ENCODE measurements at regions not wholly inside any gene's neighbourhood (a gene's known extent, or its start where the extent isn't known, plus 50 kb on each side); places are given as distances from the start of the nearest gene placed in this dataset.
"Not testable (repeated sequence)": the region's sequence is repeated elsewhere in the genome, so short reads cannot be mapped to it uniquely, and the experiment has no call there.

DNA sequence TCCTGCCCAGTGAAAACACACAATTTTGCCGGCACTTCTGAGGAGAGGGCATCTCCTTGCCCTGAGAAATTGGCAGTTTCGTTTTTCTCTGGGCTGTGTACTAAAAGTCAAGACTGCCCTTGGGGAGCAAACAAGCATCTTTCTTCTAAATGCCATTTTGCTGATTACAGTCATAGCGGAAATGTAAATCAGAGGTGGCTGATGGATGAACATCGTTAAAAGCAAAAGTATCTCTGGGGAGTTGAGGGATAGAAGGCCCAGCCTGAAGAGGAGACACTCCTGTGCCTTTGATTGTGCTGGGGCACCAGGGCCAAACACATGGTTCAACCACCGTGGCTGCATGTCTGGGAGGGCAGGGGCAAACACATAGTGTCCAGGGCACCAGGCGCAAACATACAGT is 49.8 kb downstream of the ABCC12 start:
- no peak for DNase-seq

DNA sequence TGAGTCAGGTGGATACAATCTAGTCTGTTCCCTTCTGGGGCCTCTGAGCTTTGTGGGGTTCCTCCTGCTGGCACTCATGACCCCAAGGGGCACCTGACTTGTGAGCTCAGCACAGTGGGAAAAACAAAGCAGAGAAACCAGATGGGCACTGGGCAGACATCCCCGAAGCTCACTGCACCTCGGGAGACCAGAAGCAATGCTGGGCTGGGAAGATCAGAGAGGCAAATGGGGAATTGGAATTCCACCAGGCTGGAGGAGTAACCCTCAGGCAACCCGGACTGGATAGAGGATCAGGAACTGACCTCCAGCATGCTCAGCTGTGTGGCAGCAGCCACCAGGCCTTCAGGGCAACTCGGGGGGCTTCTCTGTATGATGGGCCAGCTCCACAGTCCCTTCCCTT is 50.3 kb downstream of the ABCC12 start:
- no peak for DNase-seq

DNA sequence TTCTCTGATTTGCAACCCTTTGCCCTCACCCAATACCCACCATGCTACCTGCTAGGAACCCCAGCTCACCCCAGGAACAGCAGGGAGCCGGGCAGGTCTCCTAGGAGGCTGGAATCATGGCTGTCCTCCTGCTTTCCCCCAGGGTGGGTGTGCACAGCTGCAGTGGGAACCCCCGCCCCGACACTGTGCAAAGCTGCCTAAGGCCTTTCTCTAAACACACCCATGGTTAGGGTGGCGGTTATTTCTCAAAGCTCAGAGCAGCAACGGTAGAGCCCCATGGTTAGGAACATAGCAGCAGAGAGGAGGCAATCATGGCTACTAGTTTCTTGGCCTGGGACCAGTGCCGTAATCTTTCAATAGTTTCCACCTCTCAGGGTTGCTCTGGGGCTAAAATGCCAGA is 52.2 kb downstream of the ABCC12 start:
- no peak for DNase-seq

DNA sequence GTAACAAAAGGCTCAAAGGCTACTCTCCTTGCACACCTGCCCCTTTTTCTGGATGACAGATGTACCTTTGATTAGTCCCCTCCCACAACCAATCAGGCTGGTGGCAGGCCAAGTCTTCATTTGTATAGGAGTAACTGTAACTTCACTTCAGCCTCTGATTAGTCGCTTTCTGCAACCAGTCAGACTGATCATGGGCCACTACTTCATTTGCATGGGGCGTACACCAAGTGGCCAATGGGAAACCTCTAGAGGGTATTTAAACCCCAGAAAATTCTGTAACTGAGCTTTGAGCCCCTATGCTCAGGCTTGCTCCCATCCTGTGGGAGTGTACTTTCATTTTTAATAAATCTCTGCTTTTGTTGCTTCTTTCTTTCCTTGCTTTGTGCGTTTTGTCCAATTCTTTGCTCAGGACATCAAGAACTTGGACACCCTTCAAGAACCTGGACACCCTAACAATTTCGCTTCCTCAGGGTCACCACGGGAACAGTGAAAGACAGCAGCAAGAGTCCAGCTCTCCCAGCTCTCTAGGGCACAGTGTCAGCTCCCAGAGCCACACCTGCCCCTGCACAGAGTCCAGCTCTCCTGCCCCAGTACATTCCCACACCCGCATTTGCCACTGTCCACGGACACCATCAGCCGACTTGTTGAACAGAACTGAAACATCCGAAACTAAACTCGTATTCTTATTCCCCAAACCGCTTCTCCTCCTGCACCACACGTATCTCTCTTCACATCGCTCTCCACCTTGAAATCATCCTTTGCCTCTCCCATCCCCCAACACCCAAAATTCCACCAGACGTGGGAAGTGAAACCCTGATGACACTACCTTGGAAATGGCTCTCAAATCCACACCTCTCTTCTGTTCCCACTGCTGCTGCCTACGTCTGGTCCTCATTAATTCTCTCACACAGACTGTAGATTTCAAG is 53.4 kb downstream of the ABCC12 start:
- DNase-seq = no peak

DNA sequence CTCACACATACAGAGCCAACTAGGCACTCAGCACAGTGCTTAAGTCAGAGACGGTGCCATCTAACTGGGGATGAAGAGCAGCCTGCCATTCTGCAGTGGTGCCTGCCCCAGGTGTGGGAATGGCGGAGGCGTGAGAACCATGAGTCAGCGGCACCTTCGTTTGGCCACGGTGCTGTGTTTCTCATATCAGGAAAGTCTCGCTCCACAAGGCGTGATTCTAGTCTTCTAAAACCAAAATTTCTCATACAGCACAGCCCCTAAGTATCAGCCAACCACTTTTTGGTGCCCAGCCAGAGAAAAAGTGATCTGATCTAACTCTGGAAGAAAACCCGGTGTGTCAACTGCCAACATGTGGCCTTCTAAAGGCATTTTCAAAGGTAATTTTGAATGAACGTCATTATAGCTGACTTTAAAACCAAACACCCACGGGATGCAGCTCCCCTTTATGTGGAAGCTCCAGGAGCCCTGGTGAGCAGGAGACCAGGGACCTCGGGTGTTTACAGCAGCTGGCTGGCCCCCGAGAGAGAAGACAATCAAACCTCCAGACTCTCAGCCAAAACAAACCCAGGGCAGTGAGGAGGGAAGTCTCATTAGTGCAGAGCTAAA is 54.6 kb downstream of the ABCC12 start:
- no peak for DNase-seq

DNA sequence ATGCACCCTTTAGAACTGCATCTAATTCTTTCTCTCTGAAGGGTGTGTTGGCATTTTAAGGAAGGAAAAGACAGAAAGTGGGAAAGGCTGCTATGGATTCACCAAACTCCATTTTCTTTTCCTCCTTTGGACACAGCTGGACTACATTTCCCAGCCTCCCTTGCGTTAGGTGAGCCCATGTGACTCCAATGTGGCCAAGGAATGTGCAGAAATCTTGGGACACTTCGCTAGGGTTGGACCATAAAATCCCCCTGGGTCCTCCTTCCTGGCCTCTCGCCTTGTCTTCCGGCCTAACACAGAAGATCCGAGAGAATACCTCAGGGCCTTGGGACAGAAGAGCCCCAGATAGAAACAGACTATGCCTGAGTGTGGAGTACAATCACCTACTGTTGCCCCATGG is 56.3 kb downstream of the ABCC12 start:
- DNase-seq = no peak

DNA sequence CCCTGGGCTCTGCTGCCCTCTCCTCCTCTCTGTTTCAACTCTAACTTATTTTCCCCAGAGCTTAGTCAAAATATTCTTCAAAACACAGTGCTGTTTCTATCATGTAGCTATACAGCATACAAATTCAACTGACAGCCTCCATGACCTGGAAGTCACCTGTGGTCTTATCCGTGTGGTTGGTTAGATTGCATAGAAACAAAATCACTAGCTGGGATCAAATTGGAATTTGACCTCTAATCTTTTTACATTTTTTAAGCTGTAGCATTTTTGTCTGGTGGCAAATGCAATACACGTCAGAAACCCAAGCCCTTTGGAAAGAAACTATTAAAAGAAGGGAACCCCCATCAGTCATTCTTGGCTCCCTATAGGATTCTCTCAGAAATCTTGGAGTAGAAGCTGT is 57.3 kb downstream of the ABCC12 start:
- DNase-seq = no peak

DNA sequence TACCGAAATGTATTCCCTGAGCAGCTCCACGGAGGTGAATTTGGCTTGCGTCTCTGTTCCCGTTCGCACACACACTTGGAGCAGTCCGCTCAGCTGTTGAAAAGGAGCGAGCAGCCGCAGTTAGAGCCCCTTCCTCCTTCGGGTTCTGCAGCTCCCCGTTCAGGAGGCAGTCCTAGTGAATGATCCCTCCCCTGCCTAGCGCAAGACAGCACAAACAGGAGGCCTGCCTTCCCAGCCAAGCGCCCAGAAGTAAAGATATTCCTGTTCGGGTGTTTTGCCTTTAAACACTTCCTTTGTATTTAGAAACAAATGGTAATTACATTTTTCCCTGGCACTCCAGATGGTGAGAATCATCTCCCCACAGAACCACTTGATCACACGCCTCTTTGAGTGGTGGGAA is 64.7 kb downstream of the ABCC12 start:
- no peak for DNase-seq

DNA sequence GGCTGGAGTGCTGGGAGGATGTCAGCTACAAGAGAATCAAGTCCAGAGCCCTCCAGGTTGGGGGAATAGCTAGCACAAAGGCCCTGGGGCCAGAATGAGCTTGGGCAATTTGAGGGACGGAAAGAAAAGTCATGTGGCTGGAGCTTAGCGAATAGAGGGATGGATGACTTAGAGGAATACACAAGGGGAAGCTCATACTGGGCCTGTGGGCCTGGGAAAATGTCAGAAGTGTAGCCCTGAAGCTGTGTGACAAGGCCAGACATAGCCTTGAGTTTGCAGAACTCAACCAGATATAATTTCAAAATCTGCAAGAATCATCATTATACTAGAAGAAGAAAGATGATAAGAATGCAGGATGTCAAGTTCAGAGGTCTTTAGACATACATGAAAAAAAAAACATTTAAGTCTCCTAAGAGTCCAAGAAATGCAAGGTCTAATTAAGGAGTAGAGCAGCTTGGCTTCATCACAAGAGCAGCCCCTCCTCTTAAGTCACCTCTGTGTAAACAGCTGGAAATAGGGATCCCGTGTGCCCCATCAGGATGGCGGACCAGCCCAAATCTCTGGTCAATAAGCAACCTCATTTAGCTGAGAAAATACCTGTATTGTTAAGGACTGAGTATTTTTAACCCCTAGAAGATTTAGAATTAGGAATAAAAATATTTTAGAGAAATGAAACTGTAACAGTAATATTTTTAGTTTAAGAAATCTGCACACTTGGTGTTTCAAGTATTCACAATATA is 66.6 kb downstream of the ABCC12 start:
- DNase-seq = no peak

DNA sequence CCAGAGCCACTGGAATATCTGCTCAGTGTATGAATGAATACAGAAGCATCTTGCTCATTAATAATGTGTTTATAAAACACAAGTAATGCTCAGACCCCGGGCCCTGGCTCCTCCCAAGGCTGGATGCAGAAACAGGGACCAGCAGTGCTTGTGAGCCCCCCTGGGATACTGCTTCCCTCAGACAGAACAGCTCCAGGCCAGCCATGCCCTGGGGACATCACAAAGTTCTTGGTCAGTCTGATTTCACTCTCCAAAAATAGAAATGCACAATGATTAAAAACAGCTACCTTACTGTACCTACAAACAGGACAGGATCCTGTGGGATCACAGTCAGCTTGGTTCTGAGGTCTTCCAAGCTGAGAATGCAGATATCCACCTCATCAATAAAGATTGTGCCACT is 68.2 kb downstream of the ABCC12 start:
- no peak for DNase-seq

DNA sequence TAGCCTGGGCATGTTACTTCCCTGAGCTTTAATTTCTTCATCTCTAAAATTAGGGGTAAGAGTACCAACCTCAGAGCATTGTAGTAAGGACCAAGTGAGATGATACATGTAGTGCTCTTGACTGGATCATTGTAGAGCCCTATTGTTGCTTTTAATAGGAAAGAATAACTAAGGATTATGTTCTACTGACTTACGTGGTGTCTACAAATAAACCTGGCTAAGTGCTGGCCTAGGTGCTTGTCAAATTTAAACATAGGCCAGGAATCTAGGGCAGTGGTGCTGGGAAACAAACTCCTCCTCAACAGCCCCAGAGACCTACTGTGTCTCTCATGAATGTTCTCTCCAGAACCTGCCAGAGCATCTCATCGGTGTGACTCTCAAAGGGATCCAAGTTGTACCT is 69.4 kb downstream of the ABCC12 start:
- DNase-seq = no peak

DNA sequence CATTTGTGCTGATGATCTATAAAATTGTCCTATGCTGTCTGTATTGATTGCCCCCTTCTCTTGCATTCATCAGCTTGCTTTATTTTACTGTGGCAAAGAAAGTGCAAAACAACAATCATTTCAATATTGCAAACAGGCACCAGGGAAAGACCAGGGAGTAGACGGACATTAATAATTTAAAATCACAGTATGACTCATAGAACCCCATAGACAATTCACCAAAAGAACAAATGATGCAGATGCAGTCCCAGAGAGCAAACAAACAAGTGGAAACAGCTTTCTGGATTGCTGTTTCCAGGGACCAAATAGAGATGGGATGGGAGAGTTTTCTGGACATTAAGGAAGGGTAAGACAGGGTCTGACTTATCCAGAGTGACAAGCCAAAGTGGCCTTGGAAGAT is 70.1 kb downstream of the ABCC12 start:
- DNase-seq = no peak

DNA sequence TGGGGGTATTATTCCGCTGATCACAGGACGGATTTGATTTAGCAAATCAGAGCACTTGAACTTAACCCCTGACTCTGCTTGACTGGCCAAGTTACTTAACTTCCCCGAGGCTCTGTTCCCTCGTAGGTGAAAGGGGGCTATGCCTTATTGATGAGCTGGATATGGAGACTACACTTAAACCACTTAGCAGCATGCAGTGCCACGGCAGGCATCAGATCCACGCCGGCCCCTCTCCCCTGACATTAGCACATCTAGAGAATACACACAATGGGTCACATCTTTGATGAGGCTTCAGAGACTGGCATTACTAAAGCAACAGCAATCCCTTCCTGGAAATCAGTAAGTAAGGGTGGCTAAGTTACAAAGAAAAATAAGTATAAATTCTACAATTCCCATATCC is 71.0 kb downstream of the ABCC12 start:
- no peak for DNase-seq

DNA sequence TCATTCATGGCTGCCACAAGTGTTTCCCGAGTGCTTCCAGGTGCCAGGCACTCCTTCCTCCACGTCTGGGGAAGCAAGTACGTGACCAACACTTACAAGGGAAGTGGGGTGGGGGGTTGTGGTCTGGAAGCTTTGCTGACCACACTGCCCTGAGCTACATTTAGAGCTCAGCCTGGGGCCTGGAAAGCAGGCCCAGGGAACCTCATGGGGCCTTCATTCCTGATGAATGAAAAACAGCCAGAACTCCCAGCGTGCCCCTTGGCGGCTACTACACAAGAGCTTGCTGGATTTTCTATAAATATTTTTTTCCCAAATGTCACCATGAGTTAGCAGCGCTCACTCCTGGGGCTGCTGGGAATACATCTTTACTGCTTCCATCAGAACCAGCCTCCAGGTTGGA is 73.3 kb downstream of the ABCC12 start:
- no peak for DNase-seq

DNA sequence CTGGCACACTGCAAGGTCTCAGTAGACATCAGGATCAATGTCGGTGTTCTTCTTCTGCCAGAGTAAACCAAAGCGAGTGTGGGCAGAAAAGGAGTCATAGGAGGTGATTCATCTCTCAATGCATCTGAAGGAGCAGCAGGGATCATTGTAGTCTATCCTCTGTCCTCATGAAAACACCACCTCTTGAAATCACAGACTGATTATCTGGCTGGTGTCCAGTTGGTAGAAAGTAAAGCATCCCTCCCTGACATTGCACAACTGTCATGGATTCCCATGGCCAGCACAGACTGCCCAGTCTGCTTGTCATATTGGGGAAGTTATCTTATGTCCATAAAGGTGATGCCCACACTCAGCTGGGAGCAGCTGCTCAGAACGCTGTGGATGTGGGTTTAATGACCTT is 74.1 kb downstream of the ABCC12 start:
- DNase-seq = no peak

DNA sequence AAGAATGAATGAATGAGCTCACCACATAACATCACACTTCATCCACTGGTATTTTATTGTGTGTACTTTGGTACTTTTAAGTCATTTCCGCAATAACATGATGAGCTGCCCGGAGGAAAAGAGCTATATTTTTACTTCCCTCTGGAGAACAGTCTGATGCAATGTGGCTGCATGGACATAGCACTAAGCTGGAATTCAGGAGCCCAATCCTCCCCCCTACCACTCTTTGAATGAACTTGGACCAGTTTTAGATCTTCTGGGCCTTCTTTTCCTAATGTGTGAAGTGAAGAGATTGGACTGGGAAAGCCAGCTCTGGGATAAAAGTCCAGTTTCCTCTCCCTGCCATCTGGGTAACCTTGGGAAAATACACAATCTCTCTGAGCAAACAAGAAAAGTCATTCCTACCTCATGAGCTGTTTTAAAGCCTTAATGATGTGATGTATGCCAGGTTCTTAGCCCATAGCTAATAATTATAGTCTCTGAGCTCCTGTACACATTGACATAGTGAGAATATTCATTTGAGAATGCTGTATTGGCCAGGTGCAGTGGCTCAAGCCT is 79.3 kb downstream of the ABCC12 start:
- no peak for DNase-seq

DNA sequence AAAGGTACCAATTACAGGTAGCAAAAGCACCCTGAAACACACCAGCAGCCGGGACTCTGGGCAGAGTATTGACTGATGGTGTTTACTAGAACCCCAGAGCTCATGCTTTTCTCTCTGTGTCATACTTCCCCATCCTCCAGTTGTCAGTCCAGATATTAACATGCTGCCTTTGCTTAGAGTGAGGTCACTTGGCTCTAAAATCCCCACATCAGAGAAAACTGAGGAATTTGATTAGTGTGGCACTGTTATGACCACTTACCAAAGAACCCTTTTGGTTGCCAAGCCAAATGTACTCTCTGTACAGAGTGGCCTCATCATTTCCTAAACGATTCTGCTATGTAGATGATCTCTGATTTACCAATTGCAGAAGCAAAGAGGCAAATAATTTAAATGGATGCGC is 80.4 kb downstream of the ABCC12 start:
- DNase-seq = no peak

DNA sequence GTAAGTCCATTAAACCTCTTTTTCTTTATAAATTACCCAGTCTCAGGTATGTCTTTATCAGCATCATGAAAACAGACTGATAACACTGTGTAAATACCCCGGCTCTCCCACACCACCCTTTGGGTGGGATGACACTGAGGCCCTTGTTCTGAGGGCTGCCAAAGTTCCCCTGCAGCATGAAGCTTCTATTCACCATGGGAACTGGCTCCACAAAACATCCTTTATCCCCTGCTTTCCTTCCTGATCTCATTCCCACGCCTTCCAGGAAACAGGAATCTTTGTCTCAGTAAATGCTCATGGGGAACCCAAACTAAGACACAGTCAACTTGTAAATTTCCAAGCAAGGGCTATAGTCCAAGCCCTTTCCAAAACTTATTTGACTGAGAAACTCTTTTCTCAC is 88.4 kb downstream of the ABCC12 start:
- DNase-seq = no peak

DNA sequence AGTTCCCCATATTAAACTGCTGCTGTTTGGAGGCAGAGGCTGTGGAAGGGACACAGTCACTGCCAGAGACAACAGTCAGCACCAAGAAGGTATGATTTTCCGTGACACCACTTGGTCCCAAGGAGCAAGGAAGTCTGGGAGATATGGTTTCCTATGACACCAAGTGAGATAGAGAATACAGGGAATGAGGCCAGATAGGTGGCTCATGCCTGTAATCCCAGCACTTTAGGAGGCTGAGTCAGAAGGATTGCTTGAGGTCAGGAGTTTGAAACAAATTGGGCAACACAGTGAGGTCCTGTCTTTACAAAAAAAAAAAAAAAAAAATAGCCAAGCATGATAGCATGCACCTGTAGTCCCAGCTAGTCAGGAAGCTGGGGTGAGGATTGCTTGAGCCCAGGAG is 90.8 kb downstream of the ABCC12 start:
- no peak for DNase-seq

DNA sequence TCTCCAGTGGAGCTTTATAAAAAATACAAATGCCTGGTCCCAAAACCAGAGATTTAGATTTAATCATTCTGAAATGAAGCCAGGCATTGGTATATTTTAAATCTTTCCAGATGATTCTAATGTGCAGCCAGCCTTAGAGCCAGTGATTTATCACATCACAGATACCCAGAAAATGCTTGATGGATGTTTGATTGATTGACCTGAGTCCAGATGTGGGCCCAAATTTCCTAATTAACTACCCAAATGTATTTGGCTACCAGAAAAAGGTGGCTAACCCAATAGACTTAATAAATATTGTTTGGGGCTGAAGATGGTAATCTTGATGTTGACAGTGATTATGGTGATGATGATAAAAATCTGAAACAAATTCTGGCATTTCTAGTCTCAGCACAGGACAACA is 93.1 kb downstream of the ABCC12 start:
- no peak for DNase-seq

DNA sequence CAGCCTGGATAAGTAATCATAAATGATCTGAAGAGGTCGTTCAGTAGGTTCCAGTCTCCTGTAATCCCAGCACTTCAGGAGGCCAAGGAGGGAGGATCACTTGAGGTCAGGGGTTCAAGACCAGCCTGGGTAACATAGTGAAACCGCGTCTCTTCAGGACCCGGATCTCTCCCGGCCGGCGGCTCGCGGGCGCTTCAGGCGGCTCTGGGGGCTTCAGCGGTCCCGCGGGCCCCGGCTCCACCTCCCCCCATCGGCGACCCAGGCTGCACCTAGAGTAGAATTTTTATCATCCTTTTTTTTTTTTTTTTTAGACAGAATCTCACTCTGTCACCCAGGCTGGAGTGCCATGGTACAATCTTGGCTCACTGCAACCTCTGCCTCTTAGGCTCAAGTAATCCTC is 95.9 kb downstream of the ABCC12 start:
- no peak for DNase-seq

DNA sequence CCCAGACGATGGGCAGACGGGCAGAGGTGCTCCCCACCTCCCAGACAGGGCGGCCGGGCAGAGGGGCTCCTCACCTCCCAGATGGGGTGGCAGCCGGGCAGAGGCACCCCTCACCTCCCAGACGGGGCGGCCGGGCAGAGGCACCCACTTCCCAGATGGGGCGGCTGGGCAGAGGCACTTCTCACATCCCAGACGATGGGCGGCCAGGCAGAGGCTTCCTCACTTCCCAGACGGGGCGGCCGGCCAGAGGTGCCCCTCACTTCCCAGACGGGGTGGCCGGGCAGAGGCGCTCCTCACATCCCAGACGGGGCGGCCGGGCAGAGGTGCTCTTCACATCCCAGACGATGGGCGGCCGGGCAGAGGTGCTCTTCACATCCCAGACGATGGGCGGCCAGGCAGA is 96.6 kb downstream of the ABCC12 start:
- not testable (repeated sequence) for DNase-seq

DNA sequence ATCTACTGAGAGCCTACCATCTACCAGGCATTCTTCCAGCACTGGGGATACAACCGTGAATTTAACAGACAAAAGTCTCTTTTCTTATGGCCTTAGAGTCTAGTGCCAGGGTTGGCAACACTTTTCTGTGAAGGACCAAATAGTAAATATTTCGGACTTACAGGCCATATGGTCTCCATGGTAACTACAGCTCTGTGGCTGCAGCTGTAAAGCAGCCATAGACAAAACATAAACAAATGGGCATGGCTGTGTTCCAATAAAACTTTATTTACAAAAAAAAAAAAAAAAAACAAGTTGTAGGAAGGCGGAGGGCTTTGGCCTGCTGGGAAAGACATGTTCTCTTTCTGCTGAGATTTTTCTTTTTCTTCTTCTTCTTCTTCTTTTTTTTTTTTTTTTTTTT is 98.7 kb downstream of the ABCC12 start:
- no peak for DNase-seq
